A549 (cell line): ENCODE measurements at regions not wholly inside any gene's neighbourhood (a gene's known extent, or its start where the extent isn't known, plus 50 kb on each side); places are given as distances from the start of the nearest gene placed in this dataset.
A peak's percentile ranks its signal among the peaks of the same experiment; 100 is the strongest.
"Not testable (repeated sequence)": the region's sequence is repeated elsewhere in the genome, so short reads cannot be mapped to it uniquely, and the experiment has no call there.

ENCODE experiments used
- ATAC-seq, 2 experiments: fragments of 200-7000 bp in 1 of 2; fragments of >200 bp in 1 of 2; cut with Nextera tagmentation in 1 of 2; cut with Tn5 transposase in 1 of 2; 3 replicates each; pipeline versions ENCODE4 v1.8.0 to v1.9.1; 2018 to 2020; ENCODE audit warnings: mild to moderate bottlenecking in 1 of 2, moderate library complexity in 1 of 2
- CTCF ChIA-PET: fragments of 300-600 bp; sonication (Branson Sonifier 250); formaldehyde crosslinking; extraction: SDS; loops from one replicate; lab custom pipeline; 2021; ENCODE audit warnings: antibody characterized with exemption, inconsistent platforms; lab: Yijun Ruan, JAX
- POLR2A ChIA-PET: fragments of 350-600 bp; formaldehyde crosslinking; extraction: SDS; loops from one replicate; lab custom pipeline; 2021; ENCODE audit warnings: antibody characterized with exemption, inconsistent platforms; lab: Yijun Ruan, JAX
- DNase-seq, 2 experiments: peaks; one replicate each; pipeline versions ENCODE4 v3.0.0 to v3.0.0-alpha.2; 2011 to 2016; ENCODE audit warnings: low read depth in 1 of 2, low spot score in 1 of 2
- FAIRE-seq: peaks from 2 replicates; lab custom pipeline; 2011; peaks lifted over from hg19 to GRCh38; lab: Jason Lieb, UNC
- H3K27ac ChIP-seq, 2 experiments: fragments of >200 bp; sonication (Bioruptor Twin); formaldehyde crosslinking; 3 replicates each; pipeline ENCODE4 v1.5.1; 2016 to 2017
- H3K4me1 ChIP-seq: fragments of >200 bp; sonication (Bioruptor Twin); formaldehyde crosslinking; 3 replicates; pipeline ENCODE4 v1.6.1; 2016
- H3K4me2 ChIP-seq: fragments of >200 bp; sonication (Bioruptor Twin); formaldehyde crosslinking; 3 replicates; pipeline ENCODE4 v1.6.1; 2016
- H3K4me3 ChIP-seq: fragments of >200 bp; sonication (Bioruptor Twin); formaldehyde crosslinking; 3 replicates; pipeline ENCODE4 v1.5.1; 2016
- H3K9me3 ChIP-seq: fragments of >200 bp; sonication (Bioruptor Twin); formaldehyde crosslinking; 3 replicates; pipeline ENCODE4 v1.6.1; 2016
- BHLHE40 ChIP-seq: IDR thresholded peaks from 2 replicates; pipeline ENCODE4 v1.6.1; 2012; ENCODE audit warnings: low read depth, low read length, inconsistent platforms
- CHD2 ChIP-seq: fragments of 150-350 bp; IDR thresholded peaks from 2 replicates; pipeline ENCODE4 v1.6.1; 2014; ENCODE audit warnings: low read length; ENCODE audit not compliant: partially characterized antibody
- EHMT2 ChIP-seq: fragments of 200-600 bp; sonication (generic); IDR thresholded peaks from 2 replicates; pipeline ENCODE4 v1.6.1; 2016; ENCODE audit warnings: antibody characterized with exemption, low read depth, mild to moderate bottlenecking, moderate library complexity
- FOSB ChIP-seq: fragments of 250-450 bp; sonication (Bioruptor Pico); IDR thresholded peaks from 2 replicates; pipeline ENCODE4 v1.5.0; 2020; ENCODE audit warnings: mild to moderate bottlenecking, moderate library complexity
- HDAC2 ChIP-seq: fragments of 200-600 bp; sonication (generic); IDR thresholded peaks from 2 replicates; pipeline ENCODE4 v1.6.1; 2016
- HOXB13 ChIP-seq: fragments of 250-450 bp; sonication (Bioruptor Pico); IDR thresholded peaks from 2 replicates; pipeline ENCODE4 v1.5.0; 2020; ENCODE audit warnings: low read depth, mild to moderate bottlenecking, moderate library complexity
- KDM1A ChIP-seq: fragments of 200-600 bp; sonication (generic); IDR thresholded peaks from 2 replicates; pipeline ENCODE4 v1.6.1; 2016; ENCODE audit warnings: low read depth, mild to moderate bottlenecking
- KDM5A ChIP-seq: fragments of 200-600 bp; sonication (generic); IDR thresholded peaks from 2 replicates; pipeline ENCODE4 v1.6.1; 2016; ENCODE audit warnings: antibody characterized with exemption, mild to moderate bottlenecking
- POLR2A ChIP-seq: IDR thresholded peaks from 2 replicates; pipeline ENCODE4 v1.6.1; 2012; ENCODE audit warnings: mild to moderate bottlenecking, low read length
- POLR2AphosphoS2 ChIP-seq: conservative IDR thresholded peaks from 2 replicates; pipeline ENCODE4 v1.6.1; 2012; ENCODE audit warnings: low read length, improper control_type of control experiment, inconsistent platforms
- RCOR1 ChIP-seq: fragments of 150-350 bp; IDR thresholded peaks from 2 replicates; pipeline ENCODE4 v1.6.1; 2014; ENCODE audit warnings: antibody characterized with exemption, low read length, low read depth
- RFX5 ChIP-seq: fragments of 450-650 bp; IDR thresholded peaks from 2 replicates; pipeline ENCODE4 v1.7.1; 2014; ENCODE audit warnings: antibody characterized with exemption, mild to moderate bottlenecking, moderate library complexity
- RNF2 ChIP-seq: fragments of 200-600 bp; sonication (generic); IDR thresholded peaks from 2 replicates; pipeline ENCODE4 v1.6.1; 2016; ENCODE audit warnings: low read depth, mild to moderate bottlenecking, antibody characterized with exemption, moderate library complexity, borderline replicate concordance
- TFCP2L1 ChIP-seq: fragments of 250-450 bp; sonication (Bioruptor Pico); IDR thresholded peaks from 2 replicates; pipeline ENCODE4 v1.5.0; 2021; ENCODE audit warnings: mild to moderate bottlenecking
- TP53 ChIP-seq: fragments of 250-450 bp; sonication (Bioruptor Pico); IDR thresholded peaks from 2 replicates; pipeline ENCODE4 v1.5.0; 2021; ENCODE audit warnings: mild to moderate bottlenecking, moderate library complexity
- ZC3H11A ChIP-seq: fragments of 450-650 bp; IDR thresholded peaks from 2 replicates; pipeline ENCODE4 v1.6.1; 2014; ENCODE audit warnings: antibody characterized with exemption, mild to moderate bottlenecking
- ZSCAN20 ChIP-seq: fragments of 250-450 bp; sonication (Bioruptor Pico); IDR thresholded peaks from 2 replicates; pipeline ENCODE4 v1.8.0; 2022; ENCODE audit warnings: mild to moderate bottlenecking, moderate library complexity
- WGBS: methylation state at CpG from one replicate; pipeline ENCODE4 v1.1.6; 2017; ENCODE audit errors: missing lambda C conversion rate; 5-methylcytosine and 5-hydroxymethylcytosine counted together
- TF ChIP-seq, protein P1 (sequence below): fragments of 250-450 bp; sonication (Bioruptor Pico); IDR thresholded peaks from 2 replicates; pipeline ENCODE4 v1.5.0; 2021; ENCODE audit warnings: mild to moderate bottlenecking, moderate library complexity, borderline replicate concordance
- TF ChIP-seq, protein P2 (sequence below): fragments of >200 bp; sonication (Bioruptor Twin); formaldehyde crosslinking; IDR thresholded peaks from 2 replicates; pipeline ENCODE4 v1.6.1; 2016
- TF ChIP-seq, protein P3 (sequence below): IDR thresholded peaks from 2 replicates; pipeline ENCODE4 v1.6.1; 2012
- TF ChIP-seq, protein P4 (sequence below): fragments of 450-650 bp; IDR thresholded peaks from 2 replicates; pipeline ENCODE4 v1.6.1; 2014; ENCODE audit warnings: antibody characterized with exemption

DNA sequence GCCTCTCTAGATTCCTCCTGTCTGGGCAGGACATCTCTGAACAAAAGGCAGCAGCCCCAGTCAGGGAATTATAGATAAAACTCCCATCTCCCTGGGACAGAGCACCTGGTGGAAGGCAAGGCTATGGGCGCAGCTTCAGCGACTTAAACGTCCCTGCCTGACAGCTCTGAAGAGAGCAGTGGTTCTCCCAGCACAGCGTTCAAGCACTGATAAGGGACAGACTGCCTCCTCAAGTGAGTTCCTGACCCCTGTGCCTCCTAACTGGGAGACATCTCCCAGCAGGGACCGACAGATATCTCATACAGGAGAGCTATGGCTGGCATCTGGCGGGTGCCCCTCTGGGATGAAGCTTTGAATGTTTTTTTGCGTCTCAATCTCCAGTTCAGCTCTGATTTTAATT is 262.2 kb downstream of the PARM1 start:
- 16% methylated on average over 3 of the region's 7 CpGs for WGBS
- no peak overlapping the region for H3K4me3 ChIP-seq
- CTCF ChIA-PET = no interaction called here
- ATAC-seq = no peak
- no peak for DNase-seq
- POLR2A ChIA-PET = no interaction called here
- no peak for FAIRE-seq
- H3K9me3 ChIP-seq = no peaks in the 10 kb centered on the region
- H3K27ac ChIP-seq = no peak overlapping the region
- H3K4me1 ChIP-seq = no peaks in the 10 kb centered on the region
- no peak overlapping the region for H3K4me2 ChIP-seq
- no peak for TF ChIP-seq FOSB (CRISPR knock-in tag)
- no peak for TF ChIP-seq HOXB13 (CRISPR knock-in tag)
- TF ChIP-seq CHD2 = no peak
- TF ChIP-seq, protein P1, sequence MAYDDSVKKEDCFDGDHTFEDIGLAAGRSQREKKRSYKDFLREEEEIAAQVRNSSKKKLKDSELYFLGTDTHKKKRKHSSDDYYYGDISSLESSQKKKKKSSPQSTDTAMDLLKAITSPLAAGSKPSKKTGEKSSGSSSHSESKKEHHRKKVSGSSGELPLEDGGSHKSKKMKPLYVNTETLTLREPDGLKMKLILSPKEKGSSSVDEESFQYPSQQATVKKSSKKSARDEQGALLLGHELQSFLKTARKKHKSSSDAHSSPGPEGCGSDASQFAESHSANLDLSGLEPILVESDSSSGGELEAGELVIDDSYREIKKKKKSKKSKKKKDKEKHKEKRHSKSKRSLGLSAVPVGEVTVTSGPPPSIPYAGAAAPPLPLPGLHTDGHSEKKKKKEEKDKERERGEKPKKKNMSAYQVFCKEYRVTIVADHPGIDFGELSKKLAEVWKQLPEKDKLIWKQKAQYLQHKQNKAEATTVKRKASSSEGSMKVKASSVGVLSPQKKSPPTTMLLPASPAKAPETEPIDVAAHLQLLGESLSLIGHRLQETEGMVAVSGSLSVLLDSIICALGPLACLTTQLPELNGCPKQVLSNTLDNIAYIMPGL = no peak
- TF ChIP-seq, protein P2, sequence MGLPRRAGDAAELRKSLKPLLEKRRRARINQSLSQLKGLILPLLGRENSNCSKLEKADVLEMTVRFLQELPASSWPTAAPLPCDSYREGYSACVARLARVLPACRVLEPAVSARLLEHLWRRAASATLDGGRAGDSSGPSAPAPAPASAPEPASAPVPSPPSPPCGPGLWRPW = no peak
- TF ChIP-seq, protein P3, sequence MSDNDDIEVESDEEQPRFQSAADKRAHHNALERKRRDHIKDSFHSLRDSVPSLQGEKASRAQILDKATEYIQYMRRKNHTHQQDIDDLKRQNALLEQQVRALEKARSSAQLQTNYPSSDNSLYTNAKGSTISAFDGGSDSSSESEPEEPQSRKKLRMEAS = no peak
- TF ChIP-seq KDM1A = no peak

DNA sequence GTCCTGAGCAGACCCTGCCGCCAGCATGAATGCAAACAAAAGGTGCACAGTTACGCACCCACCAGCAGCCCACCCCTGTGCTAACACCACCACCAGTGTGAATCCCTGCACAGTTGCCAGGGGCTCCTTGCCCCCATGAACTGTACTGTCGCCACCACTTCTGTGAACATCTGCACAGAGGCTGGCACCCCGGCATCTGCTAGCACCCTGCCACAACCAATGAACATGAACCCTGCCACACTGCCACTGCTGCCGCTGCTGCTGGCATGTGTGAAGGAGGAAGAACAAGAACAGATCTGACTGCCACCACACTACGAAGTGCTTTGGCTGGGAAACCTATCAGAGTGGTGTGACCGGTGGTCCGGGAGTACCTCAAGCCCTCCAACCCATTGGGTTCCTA is 261.3 kb downstream of the PARM1 start:
- CTCF ChIA-PET = no interaction called here
- POLR2A ChIA-PET = no interaction called here
- no peak for TF ChIP-seq HDAC2
- no peak for TF ChIP-seq ZSCAN20 (CRISPR knock-in tag)
- no peak for TF ChIP-seq KDM5A
- no peak for TF ChIP-seq POLR2A
- no peak for TF ChIP-seq POLR2AphosphoS2
- TF ChIP-seq ZC3H11A = no peak
- TF ChIP-seq, all 56 proteins: peak for 0
- no peak overlapping the region for H3K27ac ChIP-seq
- WGBS = 54% methylated on average over 6 of the region's 8 CpGs
- H3K4me3 ChIP-seq = no peak overlapping the region
- H3K9me3 ChIP-seq = no peaks in the 10 kb centered on the region
- FAIRE-seq (no peak), DNase-seq (no peak), ATAC-seq (no peak)
- H3K4me1 ChIP-seq = no peaks in the 10 kb centered on the region
- H3K4me2 ChIP-seq = no peak overlapping the region

DNA sequence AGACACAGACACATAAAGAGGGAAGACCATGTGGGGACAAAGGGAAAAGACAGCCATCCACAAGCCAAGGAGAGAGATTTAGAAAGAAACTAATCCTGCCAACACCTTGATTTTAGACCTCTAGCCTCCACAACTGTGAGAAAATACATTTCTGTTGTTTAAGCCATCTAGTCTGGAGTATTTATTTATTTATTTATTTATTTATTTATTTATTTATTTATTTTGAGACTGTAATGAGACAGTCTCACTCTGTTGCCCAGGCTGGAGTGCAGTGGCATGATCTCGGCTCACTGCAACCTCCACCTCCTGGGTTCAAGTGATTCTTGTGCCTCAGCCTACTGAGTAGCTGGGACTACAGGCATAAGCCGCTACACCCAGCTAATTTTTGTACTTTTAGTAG is 259.3 kb downstream of the PARM1 start:
- DNase-seq, ATAC-seq, H3K4me2 ChIP-seq, H3K4me1 ChIP-seq, H3K4me3 ChIP-seq, H3K27ac ChIP-seq, FAIRE-seq, H3K9me3 ChIP-seq, CTCF ChIA-PET, POLR2A ChIA-PET: not testable (repeated sequence)
- WGBS = 54% methylated on average over 2 of the region's 2 CpGs
- TF ChIP-seq ZC3H11A = peak; percentile 51; the same call in 1 of the 2 replicates

DNA sequence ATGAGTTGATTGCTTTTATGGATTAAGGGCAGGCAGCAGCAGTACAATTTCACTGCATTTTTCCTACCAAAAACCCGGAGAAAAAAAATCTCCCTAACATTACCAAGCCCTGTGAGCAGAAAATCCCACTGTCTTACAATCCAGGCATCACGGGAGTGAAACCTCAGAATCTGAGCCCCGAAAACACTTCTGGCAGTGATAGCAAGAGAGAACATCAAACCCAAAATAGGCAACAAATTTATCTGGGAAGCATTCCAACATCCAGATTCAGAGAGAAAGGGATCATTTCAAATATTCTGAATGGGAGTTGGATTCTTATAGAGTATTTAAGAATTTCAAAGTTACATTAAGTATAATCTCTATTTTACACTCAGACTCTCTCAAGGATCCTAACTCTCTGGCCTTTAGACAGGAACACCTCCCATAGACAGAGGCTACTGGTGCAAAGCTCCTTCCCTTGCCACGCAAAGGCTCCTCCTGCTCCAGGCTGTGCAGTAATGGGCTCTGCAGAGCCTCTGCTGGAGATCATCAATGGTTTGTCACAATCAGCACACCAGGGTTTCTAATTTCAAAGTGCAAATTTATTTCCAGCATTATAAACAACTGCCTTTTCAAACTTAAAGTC is 256.9 kb downstream of the PARM1 start:
- POLR2A ChIA-PET = no interaction called here
- TF ChIP-seq RCOR1 (no peak), POLR2AphosphoS2 (no peak), BHLHE40 (no peak), RFX5 (no peak), TFCP2L1 (CRISPR knock-in tag) (no peak), EHMT2 (no peak), RNF2 (no peak), TP53 (CRISPR knock-in tag) (no peak)
- TF ChIP-seq, protein P4, sequence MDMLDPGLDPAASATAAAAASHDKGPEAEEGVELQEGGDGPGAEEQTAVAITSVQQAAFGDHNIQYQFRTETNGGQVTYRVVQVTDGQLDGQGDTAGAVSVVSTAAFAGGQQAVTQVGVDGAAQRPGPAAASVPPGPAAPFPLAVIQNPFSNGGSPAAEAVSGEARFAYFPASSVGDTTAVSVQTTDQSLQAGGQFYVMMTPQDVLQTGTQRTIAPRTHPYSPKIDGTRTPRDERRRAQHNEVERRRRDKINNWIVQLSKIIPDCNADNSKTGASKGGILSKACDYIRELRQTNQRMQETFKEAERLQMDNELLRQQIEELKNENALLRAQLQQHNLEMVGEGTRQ = no peak
- TF ChIP-seq, all 56 proteins: peak for 0
- CTCF ChIA-PET = no interaction called here
- ATAC-seq (no peak), FAIRE-seq (no peak), DNase-seq (no peak)
- Histone ChIP-seq H3K4me1 (no peaks in the 10 kb centered on the region), H3K4me2 (no peak overlapping the region), H3K9me3 (no peaks in the 10 kb centered on the region), H3K4me3 (no peak overlapping the region), H3K27ac (no peak overlapping the region)
- 38% methylated on average over 4 of the region's 4 CpGs for WGBS
